CD8-positive, alpha-beta memory T cell (primary cell): ENCODE measurements at regions not wholly inside any gene's neighbourhood (a gene's known extent, or its start where the extent isn't known, plus 50 kb on each side); places are given as distances from the start of the nearest gene placed in this dataset.
A peak's percentile ranks its signal among the peaks of the same experiment; 100 is the strongest.

Experiments
- CTCF ChIA-PET: fragments of 350-600 bp; sonication (Branson Sonifier 250); formaldehyde crosslinking; loops from one replicate; lab custom pipeline; 2021; ENCODE audit warnings: antibody characterized with exemption; lab: Charles Lee
- POLR2A ChIA-PET: fragments of 350-600 bp; sonication (Branson Sonifier 250); formaldehyde crosslinking; loops from one replicate; lab custom pipeline; 2021; ENCODE audit warnings: antibody characterized with exemption; lab: Charles Lee
- DNase-seq, 5 donors: peaks; one replicate each; pipeline versions ENCODE4 v3.0.0 to v3.0.0-alpha.2; 2020 to 2022; ENCODE audit warnings: mixed read lengths in 1 of 5
- H3K27ac ChIP-seq: one replicate; pipeline ENCODE4 v1.7.0; 2013; ENCODE audit warnings: low read depth, mild to moderate bottlenecking, low read length, moderate library complexity
- H3K27me3 ChIP-seq: 2 replicates; pipeline ENCODE4 v1.7.0; 2013; ENCODE audit warnings: low read length, mild to moderate bottlenecking; ENCODE audit not compliant: insufficient read depth, poor library complexity, severe bottlenecking
- H3K36me3 ChIP-seq: 2 replicates; pipeline ENCODE4 v1.7.0; 2013; ENCODE audit warnings: mild to moderate bottlenecking, low read length, moderate library complexity; ENCODE audit not compliant: insufficient read depth
- H3K4me1 ChIP-seq: 2 replicates; pipeline ENCODE4 v1.7.0; 2013; ENCODE audit warnings: mild to moderate bottlenecking, low read length, moderate library complexity; ENCODE audit not compliant: insufficient read depth
- H3K4me3 ChIP-seq: 2 replicates; pipeline ENCODE4 v1.7.0; 2013; ENCODE audit warnings: mild to moderate bottlenecking, low read length
- H3K9me3 ChIP-seq: 2 replicates; pipeline ENCODE4 v1.7.0; 2013; ENCODE audit warnings: mild to moderate bottlenecking, low read length
- H3K27ac Mint-ChIP-seq, 8 donors: one replicate each; pipeline ENCODE4 v1.8.0; 2020 to 2021; ENCODE audit warnings: mixed read lengths in 8 of 8, mild to moderate bottlenecking in 6 of 8, inconsistent platforms in 3 of 8, moderate library complexity in 3 of 8
- H3K27me3 Mint-ChIP-seq, 2 donors: one replicate each; pipeline ENCODE4 v1.8.0; 2020 to 2021; ENCODE audit warnings: mixed read lengths in 2 of 2, mild to moderate bottlenecking in 1 of 2, moderate library complexity in 1 of 2
- H3K36me3 Mint-ChIP-seq, 3 donors: one replicate each; pipeline ENCODE4 v1.8.0; 2020 to 2021; ENCODE audit warnings: mixed read lengths in 3 of 3, inconsistent platforms in 1 of 3, mild to moderate bottlenecking in 1 of 3
- H3K4me1 Mint-ChIP-seq, 3 donors: one replicate each; pipeline ENCODE4 v1.8.0; 2020 to 2021; ENCODE audit warnings: mixed read lengths in 3 of 3, inconsistent platforms in 1 of 3, mild to moderate bottlenecking in 1 of 3
- H3K4me3 Mint-ChIP-seq, 7 donors: one replicate each; pipeline ENCODE4 v1.8.0; 2020 to 2021; ENCODE audit warnings: mixed read lengths in 7 of 7, mild to moderate bottlenecking in 6 of 7, moderate library complexity in 4 of 7, inconsistent platforms in 2 of 7
- H3K9me3 Mint-ChIP-seq, 5 donors: one replicate each; pipeline ENCODE4 v1.8.0; 2020 to 2022; ENCODE audit warnings: mixed read lengths in 5 of 5, mild to moderate bottlenecking in 3 of 5, moderate library complexity in 2 of 5, inconsistent platforms in 1 of 5

DNA sequence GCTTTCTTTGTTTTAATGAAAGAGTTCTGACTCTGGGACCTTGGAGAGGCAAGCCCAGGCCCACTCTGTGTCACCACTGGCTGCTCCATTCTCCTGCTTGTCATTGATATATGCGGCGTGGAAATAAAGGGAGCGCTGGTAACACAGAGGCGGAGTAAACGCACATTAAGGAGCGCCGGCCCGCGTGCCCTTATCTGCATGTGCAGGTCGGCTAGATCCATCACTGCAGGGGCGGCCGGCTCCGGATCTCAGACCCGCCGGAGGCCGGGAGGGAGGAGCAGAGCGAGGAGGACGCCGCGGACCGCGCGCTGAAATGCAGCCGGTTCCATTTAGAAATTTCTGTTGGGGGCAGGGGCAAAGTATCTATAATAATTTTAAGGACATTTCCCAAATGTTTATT, 70.8 kb downstream of the MRPL36 start:
- Mint-ChIP-seq H3K36me3 (no peaks in the 10 kb centered on the region), H3K4me3 (no peak overlapping the region), H3K4me1 (peaks cover 0 to 11% (median 1%) of the 10 kb centered on the region in 3 donors), H3K9me3 (no peaks in the 10 kb centered on the region), H3K27me3 (peaks cover 8 to 37% of the 10 kb centered on the region in 2 donors), H3K27ac (no peak overlapping the region)
- H3K27me3 ChIP-seq: no peaks in the 10 kb centered on the region
- H3K4me3 ChIP-seq: no peak overlapping the region
- POLR2A ChIA-PET: no interaction called here
- no peak overlapping the region for H3K27ac ChIP-seq
- peak in 1 of 5 donors; percentile 14 for DNase-seq
- H3K4me1 ChIP-seq: no peaks in the 10 kb centered on the region
- no peaks in the 10 kb centered on the region for H3K9me3 ChIP-seq
- CTCF ChIA-PET: no interaction called here
- H3K36me3 ChIP-seq: no peaks in the 10 kb centered on the region

DNA sequence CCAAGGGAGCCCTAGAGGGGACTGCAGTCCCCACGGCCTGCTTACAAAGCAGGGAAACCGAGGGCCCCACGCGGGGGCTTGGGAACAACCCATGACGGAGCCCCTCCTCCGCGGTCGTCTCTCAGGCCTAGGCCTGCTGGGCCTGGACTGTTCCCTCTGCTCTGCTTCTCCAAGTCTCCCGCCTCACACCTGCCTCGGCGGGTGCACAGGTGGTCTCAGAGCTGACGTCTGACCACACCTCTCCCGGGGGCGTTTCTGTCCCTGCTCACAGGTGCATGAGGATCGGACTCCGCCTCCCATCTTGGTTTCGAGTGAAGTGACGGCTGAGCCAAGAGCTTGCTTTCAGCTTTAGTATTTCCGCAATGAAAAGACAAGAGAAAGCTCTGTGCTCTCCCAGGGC, 72.1 kb downstream of the MRPL36 start:
- no peaks in the 10 kb centered on the region for H3K36me3 Mint-ChIP-seq
- H3K4me3 Mint-ChIP-seq: no peak overlapping the region
- Histone ChIP-seq H3K27me3 (no peaks in the 10 kb centered on the region), H3K27ac (no peak overlapping the region), H3K4me1 (no peaks in the 10 kb centered on the region), H3K36me3 (no peaks in the 10 kb centered on the region), H3K9me3 (no peaks in the 10 kb centered on the region), H3K4me3 (no peak overlapping the region)
- ChIA-PET CTCF (no interaction called here), POLR2A (no interaction called here)
- no peak overlapping the region for H3K27ac Mint-ChIP-seq
- no peaks in the 10 kb centered on the region for H3K9me3 Mint-ChIP-seq
- DNase-seq: peak in 1 of 5 donors; percentile 39
- peaks cover 6 to 31% of the 10 kb centered on the region in 2 donors for H3K27me3 Mint-ChIP-seq
- H3K4me1 Mint-ChIP-seq: peaks cover 0 to 11% (median 1%) of the 10 kb centered on the region in 3 donors

DNA sequence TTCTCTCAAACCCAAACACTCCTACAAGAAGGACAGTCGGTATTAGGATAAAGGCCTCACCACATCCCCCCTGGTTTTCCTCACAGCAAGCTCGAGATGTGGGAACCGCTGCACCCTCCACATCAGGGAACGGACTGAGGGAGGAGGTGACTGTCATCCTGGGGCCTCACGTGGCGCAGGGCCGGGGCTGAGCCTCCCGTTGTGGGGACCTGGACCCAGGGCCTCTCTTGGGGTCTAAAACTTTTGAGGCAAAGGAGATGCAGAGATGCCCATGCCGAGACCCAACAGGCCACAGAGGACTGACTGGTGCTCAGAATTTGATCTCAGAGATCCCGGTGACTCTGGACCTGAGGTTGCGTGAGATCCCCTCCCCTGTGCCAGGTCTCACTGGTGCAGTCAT, 72.7 kb downstream of the MRPL36 start:
- Mint-ChIP-seq H3K4me3 (no peak overlapping the region), H3K9me3 (no peaks in the 10 kb centered on the region), H3K36me3 (no peaks in the 10 kb centered on the region), H3K27ac (no peak overlapping the region), H3K4me1 (peaks cover 0 to 11% (median 1%) of the 10 kb centered on the region in 3 donors), H3K27me3 (peaks cover 4 to 29% of the 10 kb centered on the region in 2 donors)
- Histone ChIP-seq H3K9me3 (no peaks in the 10 kb centered on the region), H3K4me1 (no peaks in the 10 kb centered on the region), H3K36me3 (no peaks in the 10 kb centered on the region), H3K4me3 (no peak overlapping the region), H3K27ac (no peak overlapping the region), H3K27me3 (no peaks in the 10 kb centered on the region)
- ChIA-PET CTCF (no interaction called here), POLR2A (no interaction called here)
- DNase-seq: peak in 1 of 5 donors; percentile 20

DNA sequence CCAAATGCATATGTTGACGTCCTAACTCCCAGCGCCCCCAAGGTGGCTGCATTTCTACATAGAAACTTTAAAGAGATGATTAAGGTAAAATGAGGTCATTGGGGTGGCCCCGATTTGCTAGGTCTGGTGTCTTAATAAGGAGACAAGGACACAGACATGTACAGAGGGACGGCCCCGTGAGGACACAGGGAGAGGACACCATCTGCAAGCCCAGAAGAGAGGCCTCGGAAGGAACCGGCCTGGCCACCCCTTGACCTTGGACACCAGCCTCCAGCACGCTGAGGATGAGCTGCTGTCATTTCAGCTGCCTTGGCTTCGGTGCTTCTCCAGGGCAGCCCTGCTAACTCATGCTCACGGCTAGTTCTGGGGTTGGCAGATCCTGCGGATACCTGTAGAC, 73.2 kb downstream of the MRPL36 start:
- CTCF ChIA-PET: no interaction called here
- Mint-ChIP-seq H3K4me3 (peak overlapping the region in 1 of 7 donors; percentile 36), H3K36me3 (no peaks in the 10 kb centered on the region), H3K27me3 (peaks cover 4 to 24% of the 10 kb centered on the region in 2 donors), H3K27ac (no peak overlapping the region), H3K9me3 (no peaks in the 10 kb centered on the region), H3K4me1 (peaks cover 0 to 11% (median 1%) of the 10 kb centered on the region in 3 donors)
- Histone ChIP-seq H3K4me3 (no peak overlapping the region), H3K36me3 (no peaks in the 10 kb centered on the region), H3K9me3 (no peaks in the 10 kb centered on the region), H3K27me3 (no peaks in the 10 kb centered on the region), H3K27ac (no peak overlapping the region), H3K4me1 (no peaks in the 10 kb centered on the region)
- POLR2A ChIA-PET: no interaction called here
- DNase-seq: peak in 1 of 5 donors; percentile 36

DNA sequence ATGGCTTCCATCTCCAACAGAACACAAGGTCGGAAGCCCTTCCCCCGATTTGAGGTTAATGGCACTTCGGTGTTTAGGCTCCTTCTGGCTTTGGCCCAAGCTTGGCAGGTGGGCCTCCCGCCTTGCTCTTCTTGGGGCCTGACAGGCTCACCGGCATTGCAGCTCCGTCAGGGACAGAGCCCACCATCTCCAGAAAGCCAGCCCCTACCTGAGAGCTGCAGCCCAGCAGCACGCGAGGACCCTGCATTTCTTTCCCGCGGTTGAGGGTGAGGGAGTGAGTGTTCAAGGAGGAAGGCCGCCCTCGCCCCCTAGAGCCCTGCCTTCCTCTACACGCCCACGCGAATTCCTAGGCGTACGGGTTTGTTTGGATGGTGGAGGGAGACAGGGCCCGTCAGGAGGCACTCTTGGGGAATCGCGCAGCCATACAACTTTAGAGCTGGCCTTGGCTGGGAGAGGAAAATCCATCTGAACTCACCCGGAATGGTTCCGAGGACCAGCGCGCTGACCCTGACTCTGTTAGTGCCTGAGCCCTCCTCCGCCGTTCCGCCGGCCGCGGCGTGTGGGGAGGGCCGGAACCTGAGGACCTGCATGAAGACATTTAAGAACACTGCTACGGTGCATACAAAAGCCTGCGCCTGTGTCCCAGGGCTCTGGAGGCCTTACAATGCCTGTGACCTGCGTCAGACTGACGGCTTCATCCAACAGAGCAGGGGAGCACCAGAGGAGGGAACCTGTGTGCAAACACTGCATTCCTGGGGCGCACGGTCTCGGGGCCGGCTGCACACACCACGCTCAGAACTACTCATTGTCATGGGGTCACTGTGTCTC, 73.8 kb downstream of the MRPL36 start:
- Mint-ChIP-seq H3K4me1 (peaks cover 0 to 11% (median 1%) of the 10 kb centered on the region in 3 donors), H3K4me3 (peak overlapping the region in 5 of 7 donors; percentile 5 to 78 (median 68)), H3K9me3 (no peaks in the 10 kb centered on the region), H3K36me3 (no peaks in the 10 kb centered on the region), H3K27me3 (peaks cover 6 to 19% of the 10 kb centered on the region in 2 donors), H3K27ac (no peak overlapping the region)
- ChIA-PET CTCF (no interaction called here), POLR2A (no interaction called here)
- H3K27ac ChIP-seq: no peak overlapping the region
- H3K9me3 ChIP-seq: no peaks in the 10 kb centered on the region
- no peaks in the 10 kb centered on the region for H3K27me3 ChIP-seq
- no peak overlapping the region for H3K4me3 ChIP-seq
- no peaks in the 10 kb centered on the region for H3K36me3 ChIP-seq
- no peaks in the 10 kb centered on the region for H3K4me1 ChIP-seq
- DNase-seq: no peak

DNA sequence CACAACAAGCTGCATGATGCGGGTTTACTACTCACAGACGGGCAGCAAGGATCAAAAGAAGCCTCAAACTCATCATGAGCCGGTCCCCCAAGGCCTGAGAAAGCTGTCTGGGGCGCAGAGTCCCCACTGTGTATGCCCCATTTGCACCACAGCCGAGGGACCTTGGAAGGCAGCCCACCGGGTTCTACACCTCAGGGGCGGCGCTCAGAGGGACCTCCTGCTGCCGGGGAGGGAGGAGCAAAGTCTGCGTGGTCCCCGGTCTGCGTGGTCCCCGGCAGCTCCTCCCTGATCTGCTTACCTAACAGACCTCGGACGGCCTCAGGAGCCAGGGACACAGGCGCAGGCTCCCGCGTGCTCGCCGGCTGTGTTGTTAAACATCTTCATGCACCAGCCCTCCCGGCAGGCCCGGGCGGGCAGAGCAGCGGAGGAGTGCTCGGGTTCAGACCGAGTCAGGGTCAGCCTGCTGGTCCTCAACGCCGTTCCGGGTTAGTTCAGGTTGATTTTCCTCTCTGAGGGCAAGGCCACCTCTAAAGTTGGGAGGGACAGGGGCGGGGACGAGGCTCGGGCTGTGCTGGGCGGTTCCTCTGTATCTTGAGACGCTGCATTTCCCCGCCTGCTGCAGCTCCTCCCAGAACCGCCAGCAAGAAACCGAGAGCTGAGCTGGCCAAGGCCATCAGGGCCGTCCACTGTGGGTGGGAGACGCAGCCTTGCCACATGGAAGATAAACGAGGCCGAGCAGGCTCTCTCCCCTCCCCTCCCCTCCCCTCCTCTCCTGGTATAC, 74.6 kb downstream of the MRPL36 start:
- H3K27me3 ChIP-seq: no peaks in the 10 kb centered on the region
- DNase-seq: peak in 1 of 5 donors; percentile 40
- Mint-ChIP-seq H3K27me3 (peaks cover 6 to 24% of the 10 kb centered on the region in 2 donors), H3K4me3 (peak overlapping the region; percentile 10 to 81 (median 72)), H3K36me3 (peaks cover 0 to 2% (median 0%) of the 10 kb centered on the region in 3 donors), H3K9me3 (peaks cover 0 to 3% (median 2%) of the 10 kb centered on the region in 5 donors), H3K27ac (peak overlapping the region in 3 of 8 donors; percentile 12 to 47 (median 38)), H3K4me1 (peaks cover 0 to 11% (median 1%) of the 10 kb centered on the region in 3 donors)
- no peak overlapping the region for H3K4me3 ChIP-seq
- CTCF ChIA-PET: no interaction called here
- POLR2A ChIA-PET: no interaction called here
- no peaks in the 10 kb centered on the region for H3K9me3 ChIP-seq
- H3K36me3 ChIP-seq: no peaks in the 10 kb centered on the region
- no peak overlapping the region for H3K27ac ChIP-seq
- no peaks in the 10 kb centered on the region for H3K4me1 ChIP-seq

DNA sequence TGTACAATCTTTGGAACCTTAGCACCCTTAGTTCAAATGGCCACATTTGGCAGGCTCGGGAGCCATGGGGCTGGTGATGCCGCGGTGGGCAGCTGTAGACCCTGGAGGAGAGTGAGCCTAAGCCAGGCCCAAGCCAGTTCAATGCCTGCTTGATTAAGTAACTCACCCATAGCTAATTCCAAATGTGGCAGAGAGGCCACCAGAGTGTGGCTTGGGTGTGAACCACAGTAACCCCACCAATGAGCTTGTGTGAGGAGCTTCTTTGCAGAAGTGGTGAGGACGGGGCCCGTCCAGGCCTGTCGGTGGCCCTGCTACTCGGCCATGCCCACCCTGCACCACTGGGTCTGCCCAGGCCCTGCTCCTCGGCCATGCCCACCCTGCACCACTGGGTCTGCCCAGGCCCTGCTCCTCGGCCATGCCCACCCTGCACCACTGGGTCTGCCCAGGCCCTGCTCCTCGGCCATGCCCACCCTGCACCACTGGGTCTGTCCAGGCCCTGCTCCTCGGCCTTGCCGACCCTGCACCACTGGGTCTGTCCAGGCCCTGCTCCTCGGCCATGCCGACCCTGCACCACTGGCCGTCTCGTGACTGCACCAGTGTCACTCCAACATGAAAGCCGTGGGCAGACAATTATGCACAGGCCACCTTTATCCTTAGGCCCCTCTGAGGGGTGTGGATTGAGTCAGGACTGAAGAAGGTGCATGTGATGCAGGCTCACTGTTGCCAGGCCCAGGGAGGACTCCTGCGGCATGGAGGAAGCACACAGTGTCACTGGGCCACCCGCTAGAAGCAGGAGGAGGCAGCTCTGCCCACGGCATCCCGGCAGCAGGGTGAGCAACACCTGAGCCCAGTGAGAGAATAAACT, 75.4 kb downstream of the MRPL36 start:
- Mint-ChIP-seq H3K9me3 (peaks cover 3 to 11% (median 7%) of the 10 kb centered on the region in 5 donors), H3K4me1 (peaks cover 0 to 11% (median 1%) of the 10 kb centered on the region in 3 donors), H3K4me3 (peak overlapping the region in 6 of 7 donors; percentile 10 to 81 (median 64)), H3K27me3 (peaks cover 4 to 24% of the 10 kb centered on the region in 2 donors), H3K36me3 (peaks cover 0 to 2% (median 2%) of the 10 kb centered on the region in 3 donors), H3K27ac (no peak overlapping the region)
- no peaks in the 10 kb centered on the region for H3K36me3 ChIP-seq
- no peaks in the 10 kb centered on the region for H3K27me3 ChIP-seq
- ChIA-PET CTCF (no interaction called here), POLR2A (no interaction called here)
- H3K4me3 ChIP-seq: no peak overlapping the region
- H3K27ac ChIP-seq: no peak overlapping the region
- no peak for DNase-seq
- H3K9me3 ChIP-seq: no peaks in the 10 kb centered on the region
- H3K4me1 ChIP-seq: no peaks in the 10 kb centered on the region
